Heart right ventricle (tissue), 16 donors: ENCODE measurements at regions not wholly inside any gene's neighbourhood (a gene's known extent, or its start where the extent isn't known, plus 50 kb on each side); places are given as distances from the start of the nearest gene placed in this dataset.

Experiments used
- ATAC-seq, 8 donors: fragments of 200-7000 bp; cut with Tn5 transposase; one replicate each; pipeline ENCODE4 v1.9.1; 2020; ENCODE audit warnings: mild to moderate bottlenecking in 8 of 8, moderate library complexity in 8 of 8, moderate number of reproducible peaks in 1 of 8
- DNase-seq, 2 donors: peaks; one replicate each; pipeline ENCODE4 v3.0.0-alpha.2; 2020
- H3K27ac ChIP-seq, 10 donors: fragments of 200-600 bp; sonication (generic) in 2 of 10; one replicate each; pipeline versions ENCODE4 v1.5.0 to v1.8.0; 2020 to 2022; ENCODE audit warnings: mild to moderate bottlenecking in 3 of 10
- H3K27me3 ChIP-seq, 7 donors: fragments of 200-600 bp; one replicate each; pipeline ENCODE4 v1.8.0; 2021 to 2022; ENCODE audit warnings: mild to moderate bottlenecking in 2 of 7
- H3K36me3 ChIP-seq, 9 donors: fragments of 200-600 bp; sonication (generic) in 1 of 9; one replicate each; pipeline versions ENCODE4 v1.5.0 to v1.8.0; 2020 to 2022; ENCODE audit warnings: mild to moderate bottlenecking in 2 of 9
- H3K4me1 ChIP-seq, 9 donors: fragments of 200-600 bp; sonication (generic) in 1 of 9; one replicate each; pipeline versions ENCODE4 v1.5.0 to v1.8.0; 2020 to 2022; ENCODE audit warnings: mild to moderate bottlenecking in 4 of 9
- H3K4me3 ChIP-seq, 10 donors: fragments of 200-600 bp; sonication (generic) in 2 of 10; one replicate each; pipeline versions ENCODE4 v1.5.0 to v1.8.0; 2020 to 2022; ENCODE audit warnings: mild to moderate bottlenecking in 7 of 10, moderate library complexity in 2 of 10
- H3K9me3 ChIP-seq, 11 donors: fragments of 200-600 bp in 10 of 11; sonication (generic) in 2 of 11; one replicate each; pipeline versions ENCODE4 v1.5.0 to v1.8.0; 2013 to 2022; ENCODE audit warnings: mild to moderate bottlenecking in 2 of 11, control low read depth in 1 of 11, moderate library complexity in 1 of 11
- WGBS, 2 donors: extraction: QIAGEN DNeasy Blood & Tissue Kit; methylation state at CpG; one replicate each; pipeline ENCODE4 v1.1.7; 2013; ENCODE audit warnings: inconsistent platforms in 1 of 2; 5-methylcytosine and 5-hydroxymethylcytosine counted together
- intact Hi-C, 10 donors: fragments of 100-400 bp; cut with DNase I; formaldehyde crosslinking; loops; one replicate each; pipeline versions ENCODE4 v1.11.1 to v1.14.2; 2022
- TF ChIP-seq, protein P1 (sequence below), 9 donors: fragments of 200-600 bp; sonication (generic) in 2 of 9; IDR thresholded peaks; one replicate each; pipeline versions ENCODE4 v1.5.0 to v1.8.0; 2021 to 2022; ENCODE audit warnings: antibody characterized with exemption in 9 of 9, mild to moderate bottlenecking in 5 of 9, moderate library complexity in 1 of 9
- donor health status: Arrhythmogenic right ventricular cardiomyopathy.
- donor health status: ischemic (EF 13 %, LVEDD 7.1; RV severe dilation, severe dysfunction).
- donor health status: healthy with polysubstance abuse.
- donor health status: DM: no; HTN: yes; CAD: no.
- donor health status: DM: no; HTN: no; CAD: no.
- donor health status: ischemic (EF 25% LVEDD 6.9; RV normal size, moderate dysfunction).
- donor health status: ischemic (EF 25% LVEDD 5.7; RV mildly dilated, moderate dysfunction).
- donor health status: healthy.
- donor health status: DM: yes; HTN: yes; CAD: no.
- donor health status: Ischemic cardiomyopathy.
- donor health status: ischemic (EF 35%, LVEDD 5.7; RV mildly dilated, moderate dysfunction).
- donor health status: nonischemic (EF 11% LVEDD 7.7; RV severe dilation, severe dysfunction).
- donor health status: DM: yes; HTN: yes; CAD: no.
- donor health status: PGD.
- donor health status: ischemic (EF 29% LVEDD 5.4; RV normal size, mild dysfunction).
- donor health status: nonischemic (EF 23%, LVEDD 6.1; RV moderate dilation, normal function).

DNA sequence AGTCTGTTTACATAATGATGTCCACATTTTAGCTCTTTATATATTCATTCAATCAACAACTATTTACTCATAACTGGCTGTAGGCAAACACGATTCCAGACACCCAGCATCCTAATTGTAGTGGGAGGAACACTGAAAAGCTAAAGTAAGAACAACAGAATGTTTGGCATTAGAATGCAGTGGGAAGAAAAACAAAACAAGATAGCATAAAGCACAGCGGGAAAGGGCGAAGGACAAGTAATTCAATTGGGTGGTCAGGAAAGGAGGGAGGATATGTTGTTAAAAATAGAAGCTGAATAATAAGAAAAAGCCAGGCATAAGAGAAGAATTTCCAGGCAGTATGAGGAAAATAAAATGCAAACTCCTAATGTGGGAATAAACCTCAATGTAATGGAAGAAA, 189.5 kb upstream of the FAT4 start:
- no peak for ATAC-seq
- WGBS, 2 donors = 31 to 46% methylated on average over 3 of the region's 3 CpGs
- TF ChIP-seq, protein P1, sequence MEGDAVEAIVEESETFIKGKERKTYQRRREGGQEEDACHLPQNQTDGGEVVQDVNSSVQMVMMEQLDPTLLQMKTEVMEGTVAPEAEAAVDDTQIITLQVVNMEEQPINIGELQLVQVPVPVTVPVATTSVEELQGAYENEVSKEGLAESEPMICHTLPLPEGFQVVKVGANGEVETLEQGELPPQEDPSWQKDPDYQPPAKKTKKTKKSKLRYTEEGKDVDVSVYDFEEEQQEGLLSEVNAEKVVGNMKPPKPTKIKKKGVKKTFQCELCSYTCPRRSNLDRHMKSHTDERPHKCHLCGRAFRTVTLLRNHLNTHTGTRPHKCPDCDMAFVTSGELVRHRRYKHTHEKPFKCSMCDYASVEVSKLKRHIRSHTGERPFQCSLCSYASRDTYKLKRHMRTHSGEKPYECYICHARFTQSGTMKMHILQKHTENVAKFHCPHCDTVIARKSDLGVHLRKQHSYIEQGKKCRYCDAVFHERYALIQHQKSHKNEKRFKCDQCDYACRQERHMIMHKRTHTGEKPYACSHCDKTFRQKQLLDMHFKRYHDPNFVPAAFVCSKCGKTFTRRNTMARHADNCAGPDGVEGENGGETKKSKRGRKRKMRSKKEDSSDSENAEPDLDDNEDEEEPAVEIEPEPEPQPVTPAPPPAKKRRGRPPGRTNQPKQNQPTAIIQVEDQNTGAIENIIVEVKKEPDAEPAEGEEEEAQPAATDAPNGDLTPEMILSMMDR (IDR thresholded peaks at IDR 0.05) = no peak
- H3K36me3 ChIP-seq = no peaks in the 10 kb centered on the region
- intact Hi-C loops = no loop called here
- H3K9me3 ChIP-seq = no peaks in the 10 kb centered on the region
- no peak overlapping the region for H3K27ac ChIP-seq
- DNase-seq = no peak
- no peaks in the 10 kb centered on the region for H3K27me3 ChIP-seq
- H3K4me1 ChIP-seq = peaks cover 0 to 8% (median 0%) of the 10 kb centered on the region in 9 donors
- H3K4me3 ChIP-seq = no peak overlapping the region

DNA sequence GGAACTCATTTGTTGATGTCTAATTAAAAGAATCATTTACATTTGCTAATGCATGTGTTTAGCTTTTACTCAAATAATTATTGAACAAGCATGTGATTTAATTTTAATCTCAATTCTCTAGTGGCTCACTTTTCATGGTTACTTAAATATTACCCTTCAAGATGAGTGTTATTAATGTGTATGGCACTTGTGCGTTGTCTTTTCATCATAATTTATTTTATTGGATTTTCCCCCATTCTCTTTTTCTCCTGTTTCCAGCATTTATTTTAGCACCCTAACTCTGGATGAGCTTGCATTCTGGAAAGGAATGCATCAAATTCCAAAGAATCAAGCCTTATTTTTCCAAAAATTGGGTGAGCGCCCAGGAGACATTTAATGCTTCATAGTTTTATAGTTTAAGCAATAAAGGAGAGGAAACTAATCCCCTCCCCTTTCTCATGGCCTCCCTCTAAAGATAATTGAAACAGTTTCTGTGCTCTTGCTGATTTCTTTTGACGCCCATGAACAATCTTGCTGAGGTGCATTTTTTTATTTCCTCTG, 191.1 kb upstream of the FAT4 start:
- DNase-seq (no peak), ATAC-seq (no peak)
- TF ChIP-seq, protein P1 (IDR thresholded peaks at IDR 0.05) = no peak
- H3K36me3 ChIP-seq = no peaks in the 10 kb centered on the region
- H3K4me3 ChIP-seq = no peak overlapping the region
- intact Hi-C loops = no loop called here
- H3K4me1 ChIP-seq = peaks cover 0 to 8% (median 0%) of the 10 kb centered on the region in 9 donors
- WGBS, 2 donors = 81 to 82% methylated on average over 3 of the region's 3 CpGs
- no peak overlapping the region for H3K27ac ChIP-seq
- no peaks in the 10 kb centered on the region for H3K9me3 ChIP-seq
- no peaks in the 10 kb centered on the region for H3K27me3 ChIP-seq

DNA sequence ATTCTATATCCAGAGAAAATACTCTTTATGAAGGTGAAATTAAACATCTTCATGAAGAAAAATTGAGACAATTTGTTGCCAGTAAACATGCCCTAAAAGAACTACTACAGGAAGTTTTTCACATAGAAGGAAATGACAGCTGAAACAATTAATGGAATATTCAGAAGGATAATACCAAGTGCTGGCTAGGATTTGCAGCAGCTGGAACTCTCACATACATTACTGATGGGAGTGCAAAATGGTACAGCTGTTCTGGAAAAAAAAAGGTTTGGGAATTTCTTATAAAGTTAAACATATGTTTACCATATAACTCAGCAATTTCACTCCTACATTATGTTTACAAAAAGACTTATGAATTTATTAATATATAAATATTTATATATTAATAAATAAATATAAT, 193.2 kb upstream of the FAT4 start:
- no peaks in the 10 kb centered on the region for H3K9me3 ChIP-seq
- ATAC-seq = no peak
- intact Hi-C loops = no loop called here
- no peaks in the 10 kb centered on the region for H3K27me3 ChIP-seq
- no peaks in the 10 kb centered on the region for H3K36me3 ChIP-seq
- TF ChIP-seq, protein P1 (IDR thresholded peaks at IDR 0.05) = no peak
- DNase-seq = no peak
- no peak overlapping the region for H3K27ac ChIP-seq
- peaks cover 0 to 8% (median 0%) of the 10 kb centered on the region in 9 donors for H3K4me1 ChIP-seq
- H3K4me3 ChIP-seq = no peak overlapping the region

DNA sequence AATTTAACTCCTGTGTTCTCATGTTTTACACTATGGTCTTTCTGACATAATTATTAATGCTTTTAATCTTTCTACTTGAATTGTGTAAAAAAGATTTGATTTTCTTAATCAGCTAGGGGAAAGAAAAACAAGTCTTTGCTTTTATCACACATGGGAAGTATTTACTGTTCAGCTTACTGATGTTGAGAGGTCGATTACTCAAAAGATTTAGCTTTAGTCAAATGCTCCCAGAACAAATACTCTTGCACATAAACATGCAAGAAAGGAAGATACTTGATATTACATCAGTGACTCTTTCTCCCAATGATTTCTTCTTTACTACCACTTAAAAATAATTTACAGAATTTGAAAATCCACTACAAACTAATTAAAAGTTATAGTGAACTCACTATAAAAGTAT, 198.3 kb upstream of the FAT4 start:
- Histone ChIP-seq H3K36me3 (no peaks in the 10 kb centered on the region), H3K9me3 (no peaks in the 10 kb centered on the region), H3K4me3 (no peak overlapping the region), H3K27ac (no peak overlapping the region), H3K27me3 (no peaks in the 10 kb centered on the region), H3K4me1 (no peaks in the 10 kb centered on the region)
- ATAC-seq (no peak), DNase-seq (no peak)
- WGBS, 2 donors = 72 to 75% methylated on average over 1 of the region's 1 CpG
- TF ChIP-seq, protein P1 (IDR thresholded peaks at IDR 0.05) = no peak
- intact Hi-C loops = no loop called here
